DND-41 (cell line): ENCODE measurements at regions not wholly inside any gene's neighbourhood (a gene's known extent, or its start where the extent isn't known, plus 50 kb on each side); places are given as distances from the start of the nearest gene placed in this dataset.

Source experiments
- EZH2 ChIP-seq: IDR thresholded peaks from 3 replicates; pipeline ENCODE4 v1.6.1; 2012; ENCODE audit warnings: borderline replicate concordance, low read depth, mild to moderate bottlenecking, moderate library complexity, low read length, inconsistent platforms; ENCODE audit not compliant: severe bottlenecking
- TF ChIP-seq, protein P1 (sequence below): IDR thresholded peaks from 2 replicates; pipeline ENCODE4 v1.5.1; 2012; ENCODE audit warnings: borderline replicate concordance, low read length, moderate library complexity, mild to moderate bottlenecking; ENCODE audit not compliant: poor library complexity, severe bottlenecking; ENCODE audit errors: extremely low read depth

DNA sequence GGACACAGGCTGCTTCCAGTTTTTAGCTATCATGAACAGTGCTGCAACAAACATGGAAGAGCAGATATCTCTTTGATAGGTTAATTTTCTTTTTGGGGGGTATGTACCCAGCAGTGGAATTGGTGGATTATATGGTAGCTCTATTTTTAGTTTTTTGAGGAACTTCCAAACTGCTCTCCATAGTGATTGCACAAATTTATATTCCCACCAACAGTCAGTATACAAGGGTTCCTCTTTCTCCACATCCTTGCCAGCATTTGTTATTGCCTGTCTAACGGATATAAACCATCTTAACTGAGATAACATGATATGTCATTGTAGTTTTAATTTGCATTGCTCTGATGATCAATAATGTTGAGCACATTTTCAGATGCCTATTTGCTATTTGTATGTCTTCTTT lies 237.6 kb downstream of the MMUT start:
- TF ChIP-seq, protein P1, sequence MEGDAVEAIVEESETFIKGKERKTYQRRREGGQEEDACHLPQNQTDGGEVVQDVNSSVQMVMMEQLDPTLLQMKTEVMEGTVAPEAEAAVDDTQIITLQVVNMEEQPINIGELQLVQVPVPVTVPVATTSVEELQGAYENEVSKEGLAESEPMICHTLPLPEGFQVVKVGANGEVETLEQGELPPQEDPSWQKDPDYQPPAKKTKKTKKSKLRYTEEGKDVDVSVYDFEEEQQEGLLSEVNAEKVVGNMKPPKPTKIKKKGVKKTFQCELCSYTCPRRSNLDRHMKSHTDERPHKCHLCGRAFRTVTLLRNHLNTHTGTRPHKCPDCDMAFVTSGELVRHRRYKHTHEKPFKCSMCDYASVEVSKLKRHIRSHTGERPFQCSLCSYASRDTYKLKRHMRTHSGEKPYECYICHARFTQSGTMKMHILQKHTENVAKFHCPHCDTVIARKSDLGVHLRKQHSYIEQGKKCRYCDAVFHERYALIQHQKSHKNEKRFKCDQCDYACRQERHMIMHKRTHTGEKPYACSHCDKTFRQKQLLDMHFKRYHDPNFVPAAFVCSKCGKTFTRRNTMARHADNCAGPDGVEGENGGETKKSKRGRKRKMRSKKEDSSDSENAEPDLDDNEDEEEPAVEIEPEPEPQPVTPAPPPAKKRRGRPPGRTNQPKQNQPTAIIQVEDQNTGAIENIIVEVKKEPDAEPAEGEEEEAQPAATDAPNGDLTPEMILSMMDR: no peak
- TF ChIP-seq EZH2: no peak
